UCSD-AML1 (cell line): ENCODE measurements at regions not wholly inside any gene's neighbourhood (a gene's known extent, or its start where the extent isn't known, plus 50 kb on each side); places are given as distances from the start of the nearest gene placed in this dataset.
"Not testable (repeated sequence)": the region's sequence is repeated elsewhere in the genome, so short reads cannot be mapped to it uniquely, and the experiment has no call there.

ENCODE experiments used
- DNase-seq: peaks from one replicate; lab custom pipeline; 2025; ENCODE audit not compliant: unreplicated experiment; lab: John Stamatoyannopoulos, UW

DNA sequence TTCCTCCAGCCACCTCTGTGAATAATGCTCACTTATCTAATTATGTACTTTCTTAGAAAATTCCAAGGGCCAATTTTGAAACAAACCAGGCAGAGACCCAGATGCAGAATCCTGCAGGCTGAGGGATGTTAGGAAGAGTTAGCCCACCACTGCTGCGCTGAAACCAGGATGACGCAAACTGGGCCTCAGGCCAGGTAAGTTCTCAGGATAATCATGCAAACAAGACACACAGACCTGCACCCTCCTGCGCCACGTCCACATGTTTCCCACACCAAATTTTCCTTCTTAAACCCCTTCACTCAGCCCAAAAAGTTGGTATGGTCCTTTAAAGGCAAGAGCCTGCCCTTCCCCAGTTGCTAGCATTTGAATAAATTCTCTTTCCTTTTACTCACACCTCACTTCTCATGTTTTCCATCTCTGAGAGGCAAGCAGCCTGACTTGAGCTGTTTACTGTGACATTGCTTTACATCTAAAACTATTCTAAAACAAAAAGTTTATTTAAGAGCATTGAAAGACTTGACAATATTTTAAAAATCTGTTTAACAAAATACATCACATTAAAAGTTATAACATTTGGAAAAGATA, 887.1 kb downstream of the LRRIQ3 start:
- DNase-seq, result no peak

DNA sequence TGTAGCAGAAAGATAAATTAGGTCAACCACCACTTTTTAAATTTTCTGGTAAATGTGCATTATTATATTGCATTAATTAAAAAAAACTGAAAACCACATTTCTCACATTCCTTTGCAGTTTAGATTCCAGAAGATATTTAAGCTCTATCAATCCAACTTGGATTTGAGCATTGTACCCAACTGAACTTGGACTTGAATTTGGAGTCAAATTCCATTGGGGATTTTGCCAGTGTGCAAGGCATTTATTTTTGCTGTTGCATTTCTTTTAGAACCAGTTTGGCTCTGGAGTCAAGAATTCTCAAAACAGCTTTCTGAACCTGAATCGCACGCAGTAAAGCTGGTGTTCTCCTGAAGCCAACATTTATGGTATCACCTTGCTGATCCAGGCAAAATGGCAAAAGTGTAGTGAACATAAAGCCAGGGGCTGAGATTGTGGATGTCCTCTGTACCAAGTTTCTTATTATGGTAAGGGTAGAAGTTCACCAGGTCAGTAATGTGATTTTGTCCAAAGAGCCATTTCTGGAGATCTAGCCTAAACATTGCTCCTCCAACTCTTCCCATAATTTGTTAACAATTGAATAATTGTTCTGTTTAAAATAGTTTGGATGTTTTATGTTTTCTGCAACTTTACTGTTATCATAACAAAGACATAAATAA, 890.9 kb downstream of the LRRIQ3 start:
- DNase-seq, result no peak

- DNase-seq, result no peak
Observed at GRCh38 chr1:73273886-73274285, 924.1 kb downstream of the LRRIQ3 start.

DNA sequence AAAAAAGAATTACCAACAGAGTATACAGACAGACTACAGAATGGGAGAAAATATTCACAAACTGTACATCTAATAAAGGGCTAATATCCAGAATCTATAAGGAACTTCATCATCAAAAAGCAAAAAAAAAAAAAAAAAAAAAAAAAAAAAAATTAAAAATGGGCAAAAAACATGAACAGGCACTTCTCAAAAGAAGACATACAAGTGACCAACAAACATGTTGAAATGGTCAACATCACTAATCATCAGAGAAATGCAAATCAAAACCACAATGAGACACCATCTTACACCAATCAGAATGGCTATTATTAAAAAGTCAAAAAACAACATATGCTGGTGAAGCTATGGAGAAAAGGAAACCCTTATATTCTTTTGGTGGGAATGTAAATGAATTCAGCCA, 952.8 kb downstream of the LRRIQ3 start:
- DNase-seq, result not testable (repeated sequence)

GRCh38 chr1:73218995-73219546, 936.7 kb upstream of the NEGR1 start:
- no peak for DNase-seq

- peak; percentile 13 for DNase-seq
Observed at GRCh38 chr1:73205294-73205973, 923.1 kb upstream of the NEGR1 start.

GRCh38 chr1:73197972-73198371, 915.6 kb upstream of the NEGR1 start:
- DNase-seq, result no peak

- DNase-seq, result no peak
Observed at GRCh38 chr1:73194965-73195364, 912.6 kb upstream of the NEGR1 start.

DNA sequence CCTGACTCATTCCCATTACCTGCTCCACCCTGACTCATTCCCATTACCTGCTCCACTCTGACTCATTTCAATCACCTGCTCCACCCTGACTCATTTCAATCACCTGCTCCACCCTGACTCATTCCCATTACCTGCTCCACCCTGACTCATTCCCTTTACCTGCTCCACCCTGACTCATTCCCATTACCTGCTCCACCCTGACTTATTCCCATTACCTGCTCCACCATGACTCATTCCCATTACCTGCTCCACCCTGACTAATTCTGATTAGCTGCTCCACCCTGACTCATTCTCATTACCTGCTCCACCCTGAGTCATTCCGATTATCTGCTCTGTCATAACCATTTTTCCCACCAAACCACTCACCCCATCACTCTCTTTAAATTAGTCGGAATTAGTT, 901.2 kb upstream of the NEGR1 start:
- not testable (repeated sequence) for DNase-seq

DNA sequence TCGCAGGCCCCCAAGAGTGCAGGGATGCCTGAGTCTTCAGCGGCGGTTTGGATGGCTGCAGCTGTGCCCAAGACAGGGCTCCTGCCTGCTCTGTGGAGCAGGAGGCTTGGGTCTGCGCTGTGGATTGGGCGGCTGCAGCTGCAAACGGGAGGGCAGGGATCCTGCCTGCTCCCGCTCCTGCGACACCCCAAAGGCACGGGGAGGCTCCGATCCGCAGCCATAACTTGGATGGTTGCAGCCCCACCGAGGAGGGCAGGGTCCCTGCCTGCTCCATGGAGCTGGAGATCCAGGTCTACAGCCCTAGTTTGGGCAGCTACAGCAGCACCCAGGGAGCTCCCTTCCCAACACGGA, 898.8 kb upstream of the NEGR1 start:
- DNase-seq, result no peak

- DNase-seq, result no peak
Observed at GRCh38 chr1:73180397-73181189, 898.3 kb upstream of the NEGR1 start.

- DNase-seq, result no peak
Observed at GRCh38 chr1:73176902-73177301, 894.6 kb upstream of the NEGR1 start.

DNA sequence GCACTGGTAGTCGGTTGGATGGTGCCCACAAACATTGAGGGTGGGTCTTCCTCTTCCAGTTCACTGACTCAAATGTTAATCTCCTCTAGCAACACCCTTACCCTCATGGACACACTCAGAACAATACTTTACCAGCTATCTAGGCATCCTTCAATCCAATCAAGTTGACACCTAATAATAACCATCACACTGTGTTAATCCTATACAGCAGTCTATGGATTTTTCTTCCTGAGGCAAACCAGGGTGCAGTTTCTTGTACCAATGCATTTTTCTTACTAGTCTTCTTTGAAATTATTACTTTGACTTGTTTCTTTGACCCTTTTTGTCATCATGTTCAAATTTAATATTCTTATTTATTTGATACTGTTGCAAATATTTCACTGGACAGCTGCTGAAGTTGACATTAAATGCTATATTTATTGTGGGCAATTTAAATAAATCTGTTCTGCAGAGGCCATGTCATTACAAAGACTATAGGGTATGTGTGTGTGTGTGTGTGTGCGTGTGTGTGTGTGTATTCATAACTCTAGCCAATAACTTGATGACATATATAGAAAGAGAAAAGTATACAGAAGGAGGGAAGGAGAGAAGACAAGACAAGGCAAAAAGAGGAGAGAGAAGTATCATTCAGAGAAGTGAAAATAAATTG, 884.8 kb upstream of the NEGR1 start:
- DNase-seq, result no peak

GRCh38 chr1:73162564-73162963, 880.2 kb upstream of the NEGR1 start:
- DNase-seq, result no peak

DNA sequence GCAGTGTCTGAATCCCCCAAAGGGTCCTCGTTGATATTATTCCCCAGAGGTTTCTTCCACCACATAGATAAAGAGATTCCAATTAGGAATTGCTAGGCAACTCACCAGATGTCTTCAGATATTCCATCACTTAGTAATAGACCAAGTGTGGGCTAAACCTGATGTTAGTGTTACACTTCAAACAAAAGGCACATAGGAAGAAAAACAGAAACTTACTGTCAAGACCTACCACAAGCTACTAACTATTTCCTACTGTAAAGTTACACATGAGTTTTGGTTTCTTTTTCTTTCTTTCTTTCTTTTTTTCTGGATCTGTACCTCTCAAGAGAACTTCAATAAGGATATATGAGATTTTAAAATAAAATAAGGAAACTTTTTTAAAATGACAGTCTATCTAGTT, 879.1 kb upstream of the NEGR1 start:
- DNase-seq, result no peak

- DNase-seq, result no peak
Observed at GRCh38 chr1:73160759-73161158, 878.4 kb upstream of the NEGR1 start.

GRCh38 chr1:73144311-73144710, 862.0 kb upstream of the NEGR1 start:
- peak; percentile 11 for DNase-seq

DNA sequence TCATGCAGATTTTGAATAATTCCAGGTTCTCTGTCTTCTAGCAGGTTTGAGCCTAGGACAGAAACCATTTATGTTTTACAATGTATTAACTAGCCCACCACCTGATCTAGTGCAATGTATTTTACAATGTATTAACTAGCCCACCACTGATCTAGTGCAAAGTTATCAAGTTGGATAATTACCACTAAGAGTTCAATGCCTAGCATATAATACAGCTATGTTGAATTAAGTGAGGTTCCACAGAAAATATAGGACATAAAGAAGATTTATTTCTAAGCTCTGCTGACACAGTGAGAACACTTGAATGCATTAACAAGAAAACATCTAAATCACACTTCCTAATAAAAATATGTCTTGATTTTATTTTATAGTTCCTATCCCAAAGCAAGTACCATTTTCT, 854.6 kb upstream of the NEGR1 start:
- DNase-seq, result no peak

DNA sequence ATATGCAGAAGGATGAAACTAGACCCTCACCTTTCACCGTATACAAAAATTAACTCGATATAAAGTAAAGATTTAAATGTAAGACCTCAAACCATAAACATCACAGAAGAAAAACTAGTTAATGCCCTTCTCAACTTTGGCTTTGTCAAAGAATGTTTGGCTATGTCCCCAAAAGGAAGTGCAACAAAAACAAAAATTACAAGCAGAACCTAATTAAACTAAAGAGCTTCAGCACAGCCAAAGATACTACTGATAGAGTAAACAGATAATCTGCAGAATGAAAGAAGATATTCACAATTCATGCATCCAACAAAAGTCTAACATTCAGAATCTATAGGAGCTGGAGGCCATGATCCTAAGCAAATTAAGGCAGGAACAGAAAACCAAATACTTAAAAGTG, 824.6 kb upstream of the NEGR1 start:
- no peak for DNase-seq

- no peak for DNase-seq
Observed at GRCh38 chr1:73105755-73106154, 823.4 kb upstream of the NEGR1 start.

DNA sequence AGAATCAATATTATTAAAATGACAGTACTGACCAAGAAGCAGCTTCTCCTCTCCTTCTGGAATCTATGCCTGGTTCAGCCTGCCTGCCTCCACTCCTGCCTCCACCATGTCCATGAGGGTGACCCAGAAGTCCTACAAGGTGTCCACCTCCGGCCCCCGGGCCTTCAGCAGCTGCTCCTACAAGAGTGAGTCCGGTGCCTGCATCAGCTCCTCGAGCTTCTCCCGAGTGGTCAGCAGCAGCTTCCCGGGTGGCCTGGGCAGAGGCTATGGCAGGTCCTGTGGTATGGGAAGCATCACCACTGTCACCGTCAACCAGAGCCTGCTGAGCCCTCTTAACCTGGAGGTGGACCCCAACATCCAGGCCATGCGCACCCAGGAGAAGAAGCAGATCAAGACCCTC, 822.4 kb upstream of the NEGR1 start:
- no peak for DNase-seq
